Stimulated activated CD8-positive, alpha-beta memory T cell treated with anti-CD3 and anti-CD28 coated beads, Interleukin-15, amount 100 ng/mL, for 24 hours (primary cell): ENCODE measurements at regions not wholly inside any gene's neighbourhood (a gene's known extent, or its start where the extent isn't known, plus 50 kb on each side); places are given as distances from the start of the nearest gene placed in this dataset.
"Not testable (repeated sequence)": the region's sequence is repeated elsewhere in the genome, so short reads cannot be mapped to it uniquely, and the experiment has no call there.

Experiments
- DNase-seq: peaks from one replicate; pipeline ENCODE4 v3.0.0-alpha.2; 2020; ENCODE audit warnings: low read depth

DNA sequence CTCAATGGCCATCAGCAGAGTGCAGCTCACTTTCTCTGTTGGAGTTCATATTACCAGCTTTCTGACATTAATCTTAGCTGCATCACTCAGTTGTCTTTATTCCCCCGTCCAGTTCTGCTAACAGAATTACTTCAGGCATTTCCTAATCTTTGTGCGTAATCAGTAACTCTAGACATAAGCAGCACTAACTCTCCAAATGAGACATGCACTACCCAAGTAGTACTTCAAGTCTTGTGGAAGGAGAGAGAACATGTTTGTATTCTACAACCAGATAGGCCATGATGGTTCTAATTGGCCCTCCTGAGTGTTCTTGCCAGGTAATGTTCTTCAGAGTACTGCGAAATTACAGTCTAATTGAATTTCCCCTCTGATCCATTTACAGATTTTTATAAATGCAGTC lies 448.5 kb upstream of the RPS6KA3 start:
- no peak for DNase-seq

DNA sequence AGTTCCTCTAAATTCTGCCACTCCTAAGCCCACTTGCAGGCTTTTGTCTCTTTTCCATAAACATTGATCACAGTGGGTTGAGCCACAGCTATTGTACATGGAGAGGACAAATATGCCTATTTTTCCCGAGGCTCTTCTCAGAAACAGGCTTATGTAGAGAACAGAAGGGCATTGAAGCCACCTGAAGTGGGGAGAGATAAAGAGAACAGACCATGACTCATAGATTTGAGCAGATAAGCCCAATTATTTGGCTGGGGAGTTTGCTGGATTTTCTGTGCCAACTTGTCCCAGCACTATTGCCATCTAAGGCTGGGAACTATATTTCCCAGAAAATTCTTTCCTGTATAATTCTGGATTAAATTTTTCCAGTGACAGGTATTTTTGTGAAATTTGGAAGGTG lies 446.1 kb upstream of the RPS6KA3 start:
- DNase-seq = no peak

DNA sequence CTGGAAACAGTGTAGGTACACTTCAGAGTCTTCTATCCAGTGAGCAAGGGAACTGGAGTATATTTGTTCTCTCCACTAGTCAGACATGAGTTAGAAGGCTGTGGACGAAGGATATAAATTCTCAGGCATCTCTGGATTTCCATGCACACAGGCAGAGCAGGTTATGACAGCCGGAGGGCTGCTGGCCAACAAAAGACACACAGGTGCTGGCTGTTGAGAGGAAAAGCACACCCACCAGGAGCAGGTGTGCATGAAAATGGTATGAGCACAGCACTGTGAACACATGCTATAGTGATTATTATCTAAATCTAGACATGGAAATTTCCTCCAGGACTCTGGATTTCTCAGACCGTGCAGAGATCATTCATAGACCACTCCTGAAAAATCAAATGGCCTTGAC lies 444.7 kb upstream of the RPS6KA3 start:
- no peak for DNase-seq

DNA sequence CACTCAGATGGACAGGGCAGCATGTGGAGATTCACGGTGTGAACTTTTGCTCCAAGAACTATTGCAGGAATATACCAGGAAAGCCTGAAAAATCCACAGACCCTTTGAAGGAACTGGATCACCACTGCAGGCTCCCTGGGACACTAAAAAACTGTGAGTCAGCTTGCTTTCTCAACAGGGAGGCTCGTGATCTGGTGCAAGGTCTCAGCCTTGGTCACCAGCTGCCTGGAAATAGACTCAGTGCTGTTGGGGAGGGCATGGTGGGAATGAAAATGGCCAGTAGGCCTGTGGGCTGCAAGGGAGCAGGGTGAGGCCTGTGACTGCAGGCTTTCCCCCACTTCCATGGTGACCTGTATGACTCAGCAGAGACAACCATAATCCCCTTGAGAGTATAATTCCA lies 426.4 kb upstream of the RPS6KA3 start:
- no peak for DNase-seq

DNA sequence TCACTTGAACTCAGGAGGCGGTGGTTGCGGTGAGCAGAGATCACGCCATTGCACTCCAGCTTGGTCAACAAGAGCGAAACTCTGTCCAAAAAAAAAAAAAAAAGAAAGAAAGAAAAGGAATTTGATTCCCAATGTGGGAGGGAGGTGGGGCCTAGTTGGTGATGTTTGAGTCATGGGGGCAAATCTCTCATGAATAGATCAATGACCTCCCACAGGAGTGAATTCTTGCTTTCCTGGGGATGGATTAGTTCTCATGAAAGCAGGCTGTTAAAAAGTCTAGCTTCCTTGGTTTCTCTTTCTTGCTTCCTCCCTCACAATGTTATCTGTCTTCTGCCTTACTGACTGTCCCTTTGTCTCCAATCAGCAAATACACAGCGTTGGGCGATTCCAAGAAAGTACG lies 419.5 kb upstream of the RPS6KA3 start:
- DNase-seq = no peak

DNA sequence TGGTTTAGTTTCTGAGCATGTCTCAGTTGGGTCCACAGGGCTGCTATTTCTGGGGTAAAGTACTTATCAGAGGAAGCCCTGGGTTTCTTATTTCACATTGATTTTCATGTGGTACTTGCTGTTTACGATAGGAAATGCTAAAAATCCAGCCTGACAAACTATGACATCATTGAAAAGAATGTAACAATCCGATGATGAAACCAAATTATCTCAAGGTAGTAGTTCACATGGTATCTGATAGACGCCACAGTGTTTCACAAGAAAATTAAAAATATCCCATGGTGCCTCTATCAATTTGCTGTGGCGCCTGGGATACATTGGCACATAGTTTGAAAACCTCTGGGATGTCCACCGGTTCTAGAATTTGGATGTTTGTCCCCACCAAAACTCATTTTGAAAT lies 418.9 kb upstream of the RPS6KA3 start:
- DNase-seq = no peak

DNA sequence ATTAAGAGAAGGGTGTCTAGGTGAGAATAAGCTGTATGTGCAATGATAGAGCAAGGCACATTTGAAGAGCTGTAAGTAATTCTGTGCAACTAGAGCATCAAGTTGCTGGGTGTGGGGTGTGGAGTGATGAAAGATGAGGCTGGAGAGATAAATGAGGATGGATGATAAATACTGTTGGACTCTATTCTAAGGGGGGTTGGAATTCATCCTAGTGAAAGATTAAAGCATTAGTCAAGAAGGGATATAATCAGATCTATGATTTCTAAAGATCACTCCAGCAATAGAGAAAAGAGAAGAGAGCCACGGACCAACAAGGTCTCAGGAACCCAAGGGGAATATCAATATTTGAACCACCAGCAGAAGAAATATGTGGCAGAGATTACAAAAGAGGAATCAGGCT lies 415.0 kb upstream of the RPS6KA3 start:
- DNase-seq = no peak

DNA sequence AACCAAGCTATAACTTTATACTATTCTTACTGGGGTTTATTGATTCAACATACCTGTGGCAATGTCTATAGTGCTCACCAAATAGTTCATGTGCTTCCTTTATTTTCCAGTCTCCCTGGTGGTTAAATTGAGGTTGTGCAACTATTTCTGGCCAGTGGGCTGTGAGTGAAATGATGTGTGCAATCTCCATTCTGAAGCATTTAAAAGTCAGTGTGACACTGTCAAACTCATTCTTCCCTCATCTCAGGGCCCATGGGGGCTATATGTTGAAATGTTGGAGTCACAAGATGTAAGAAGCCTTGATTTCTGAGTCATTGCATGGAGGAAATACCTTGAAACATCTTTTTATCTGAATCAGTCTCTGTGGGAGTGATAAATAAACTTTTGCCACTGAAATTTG lies 414.3 kb upstream of the RPS6KA3 start:
- DNase-seq = no peak

DNA sequence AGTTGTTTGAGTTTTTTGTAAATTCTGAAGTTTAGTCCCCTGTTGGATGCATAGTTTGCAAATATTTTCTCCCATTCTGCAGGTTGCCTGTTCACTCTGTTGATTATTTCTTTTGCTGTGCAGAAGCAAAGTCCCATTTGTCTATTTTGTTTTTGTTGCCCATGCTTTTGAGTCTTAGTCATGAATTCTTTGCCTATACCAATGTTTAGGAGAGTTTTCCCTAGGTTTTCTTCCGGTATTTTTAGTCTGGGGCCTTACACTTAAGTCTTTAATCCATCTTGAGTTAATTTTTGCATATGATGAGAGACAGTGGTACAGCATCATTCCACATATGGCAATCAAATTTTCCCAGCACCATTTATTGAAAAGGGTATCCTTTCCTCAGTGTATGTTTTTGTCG lies 405.8 kb upstream of the RPS6KA3 start:
- no peak for DNase-seq

DNA sequence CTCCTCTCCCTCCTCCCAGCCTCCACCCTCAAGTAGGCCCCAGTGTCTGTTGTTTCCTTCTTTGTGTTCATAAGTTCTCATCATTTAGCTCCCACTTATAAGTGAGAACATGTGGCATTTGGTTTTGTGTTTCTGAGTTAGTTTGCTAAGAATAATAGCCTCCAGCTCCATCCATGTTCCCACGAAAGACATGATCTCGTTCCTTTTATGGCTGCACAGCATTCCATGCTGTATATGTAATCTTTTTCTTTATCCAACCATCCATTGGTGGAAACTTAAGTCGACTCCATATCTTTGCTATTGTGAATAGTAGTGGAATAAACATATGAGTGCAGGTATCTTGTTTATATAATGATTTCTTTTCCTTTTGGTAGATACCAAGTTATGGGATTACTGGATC lies 405.0 kb upstream of the RPS6KA3 start:
- not testable (repeated sequence) for DNase-seq

DNA sequence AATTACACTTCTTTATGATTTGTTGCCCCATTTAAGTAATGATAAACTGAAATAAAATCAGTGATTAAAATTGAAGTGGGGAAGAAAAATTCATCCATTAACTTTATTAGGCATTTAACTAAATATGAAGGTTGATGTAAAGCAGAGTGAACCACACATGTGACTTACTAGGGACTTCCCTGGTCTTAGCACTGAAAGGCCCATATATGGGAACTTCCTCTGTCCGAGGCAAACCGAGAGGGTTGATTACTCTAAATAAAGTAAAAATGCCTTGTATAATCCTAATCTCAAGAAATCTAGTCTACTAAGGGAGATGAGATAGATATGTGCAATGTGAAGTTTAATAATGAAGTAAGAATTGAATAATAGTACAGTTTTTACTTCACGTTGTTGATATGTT lies 403.9 kb upstream of the RPS6KA3 start:
- no peak for DNase-seq

DNA sequence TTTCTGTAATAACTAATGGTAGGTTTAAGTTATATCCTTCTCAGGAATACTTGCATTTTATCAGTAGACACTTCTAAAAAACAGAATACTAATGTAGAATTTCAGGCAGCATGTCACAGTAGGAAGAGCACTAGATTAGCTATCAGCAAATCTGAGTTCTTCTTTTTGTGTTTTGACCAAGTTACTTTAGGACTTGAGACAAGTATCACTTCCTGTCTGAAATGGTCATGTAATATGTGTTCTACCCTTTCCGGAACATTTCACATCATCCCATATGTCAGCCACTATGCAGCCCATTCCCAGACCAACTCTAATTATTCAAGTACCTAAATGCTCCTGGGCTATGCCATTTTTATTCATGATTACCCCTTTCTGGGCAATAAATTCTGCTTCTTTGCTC lies 401.8 kb upstream of the RPS6KA3 start:
- no peak for DNase-seq

DNA sequence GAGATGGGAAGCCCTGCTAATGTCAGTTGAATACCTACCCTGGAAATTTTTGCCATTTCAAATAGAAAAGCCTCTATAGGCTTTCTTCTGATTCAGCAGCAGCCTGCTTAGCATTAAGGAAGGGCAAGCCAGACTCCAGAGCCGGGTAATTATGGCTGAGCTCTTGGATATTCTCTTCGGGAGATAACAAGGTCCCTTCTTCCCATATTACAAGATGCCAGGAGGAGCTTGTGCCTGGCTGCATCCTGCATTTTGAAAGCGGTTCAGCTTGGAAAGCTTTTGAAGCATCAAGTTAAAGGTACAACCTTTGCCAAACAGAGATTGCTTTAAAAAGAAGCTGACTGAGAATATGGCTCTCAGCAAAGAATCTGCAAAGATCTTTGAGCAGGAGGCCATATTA lies 399.6 kb upstream of the RPS6KA3 start:
- no peak for DNase-seq

DNA sequence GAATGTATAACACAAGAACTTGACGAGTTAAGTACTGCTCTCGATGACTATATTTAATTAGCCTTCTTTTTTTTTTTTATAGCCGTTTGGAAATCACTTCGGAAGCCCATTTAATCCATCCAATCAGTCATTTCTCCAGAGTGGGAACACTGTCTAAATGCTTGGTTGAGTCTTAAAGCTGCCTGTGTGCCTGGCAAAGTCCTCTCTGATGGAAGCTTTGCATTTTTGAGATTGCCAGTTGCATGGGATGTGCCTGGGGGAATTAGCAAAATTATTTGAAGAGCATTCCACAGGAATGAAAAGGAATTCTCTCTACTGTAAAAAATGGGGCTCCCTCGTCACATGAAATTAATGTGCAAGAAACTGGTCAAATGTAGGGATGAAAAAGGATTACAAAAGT lies 398.8 kb upstream of the RPS6KA3 start:
- DNase-seq = no peak

DNA sequence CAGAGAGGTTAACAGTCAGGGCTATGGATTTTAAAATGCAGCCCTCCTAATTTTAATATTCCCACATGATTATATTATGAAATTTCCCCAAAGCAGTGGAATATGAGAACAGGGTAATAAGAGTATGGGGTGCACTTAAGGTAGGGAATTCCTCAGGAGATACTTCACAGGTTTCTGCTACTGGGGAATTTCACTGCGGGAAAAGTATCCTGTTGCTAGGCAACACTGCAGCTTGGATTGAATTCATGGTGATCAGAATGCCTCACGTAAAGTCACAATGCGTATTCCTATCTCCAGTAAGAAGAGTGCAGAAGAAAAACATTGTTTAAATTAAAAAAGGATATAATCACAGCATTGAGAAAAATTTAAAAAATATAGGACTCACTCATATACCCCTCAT lies 398.1 kb upstream of the RPS6KA3 start:
- DNase-seq = no peak

DNA sequence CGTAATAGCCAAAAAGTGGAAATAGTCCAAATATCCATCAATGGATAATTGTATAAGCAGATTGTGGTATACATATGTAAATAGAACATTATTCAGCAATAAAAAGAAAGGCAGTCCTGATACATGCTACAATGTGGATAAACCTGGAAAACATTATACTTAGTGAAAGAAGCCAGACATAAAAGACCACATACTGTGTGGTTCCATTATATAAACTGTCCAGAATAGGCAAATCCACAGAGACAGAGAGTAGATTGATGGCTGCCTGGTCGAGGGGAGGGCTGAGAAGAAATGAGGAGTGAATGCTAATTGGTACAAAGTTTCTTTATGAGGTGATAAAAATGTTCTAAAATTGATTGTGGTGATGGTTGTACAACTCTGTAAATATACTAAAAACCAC lies 397.4 kb upstream of the RPS6KA3 start:
- no peak for DNase-seq

DNA sequence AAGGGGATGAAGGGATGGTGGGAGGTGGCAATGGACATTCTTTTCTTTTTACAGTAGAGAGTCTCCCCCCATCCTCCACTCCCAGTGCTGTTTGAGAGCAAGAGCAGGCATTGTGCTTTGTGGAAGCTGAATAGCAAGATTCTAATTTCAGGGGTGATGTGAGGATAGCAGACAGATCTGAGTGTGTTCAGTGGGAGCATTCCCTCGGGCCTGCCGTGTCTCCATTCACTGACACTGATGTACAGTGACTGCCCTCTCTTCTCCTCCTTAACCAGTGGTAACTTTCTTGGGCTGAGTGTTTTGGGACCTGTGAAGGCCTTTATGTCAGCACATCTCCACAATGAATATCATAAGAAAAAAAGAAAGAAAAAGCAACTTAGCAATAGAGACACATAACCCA lies 396.6 kb upstream of the RPS6KA3 start:
- no peak for DNase-seq

DNA sequence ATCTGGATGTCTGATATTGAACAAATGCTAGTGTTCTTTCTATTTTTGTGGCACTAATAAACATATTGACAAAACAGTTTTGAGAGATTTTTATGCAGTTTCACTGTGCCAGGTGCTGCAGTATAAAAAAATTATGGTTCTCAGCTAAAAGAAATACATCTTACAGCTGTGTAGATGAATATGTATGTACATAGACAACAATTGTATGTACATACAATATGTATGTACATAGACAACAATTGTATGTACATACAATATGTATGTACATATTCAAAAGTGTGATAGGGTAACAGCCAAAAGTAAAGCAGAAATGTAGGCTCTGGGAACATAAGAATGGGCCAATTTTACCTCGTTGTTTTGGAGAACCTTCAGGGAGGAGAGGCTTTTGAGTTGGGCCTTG lies 390.0 kb upstream of the RPS6KA3 start:
- no peak for DNase-seq

DNA sequence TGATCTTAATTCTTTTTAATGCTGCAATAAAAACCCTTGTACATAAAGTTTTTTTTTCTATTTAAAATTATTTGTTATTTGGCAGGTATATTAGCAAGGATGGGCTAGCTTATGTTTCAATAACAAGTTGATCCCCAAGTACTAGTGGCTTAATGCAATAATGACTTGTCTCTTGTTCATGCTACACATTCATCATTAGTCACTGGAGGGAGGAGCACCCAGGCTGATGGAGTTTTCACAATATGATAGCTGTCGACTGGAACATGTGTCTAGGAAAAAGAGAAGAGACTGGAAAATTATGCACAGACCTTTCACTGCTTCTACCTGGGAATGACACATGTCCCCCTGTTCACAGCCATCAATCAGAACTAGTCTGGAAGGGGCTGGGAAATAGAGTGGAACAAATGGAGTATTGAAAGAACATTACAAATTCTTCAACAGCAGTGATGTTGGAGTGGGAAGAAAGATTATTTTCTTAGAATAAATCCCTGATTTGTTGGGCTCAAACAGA lies 387.9 kb upstream of the RPS6KA3 start:
- no peak for DNase-seq

DNA sequence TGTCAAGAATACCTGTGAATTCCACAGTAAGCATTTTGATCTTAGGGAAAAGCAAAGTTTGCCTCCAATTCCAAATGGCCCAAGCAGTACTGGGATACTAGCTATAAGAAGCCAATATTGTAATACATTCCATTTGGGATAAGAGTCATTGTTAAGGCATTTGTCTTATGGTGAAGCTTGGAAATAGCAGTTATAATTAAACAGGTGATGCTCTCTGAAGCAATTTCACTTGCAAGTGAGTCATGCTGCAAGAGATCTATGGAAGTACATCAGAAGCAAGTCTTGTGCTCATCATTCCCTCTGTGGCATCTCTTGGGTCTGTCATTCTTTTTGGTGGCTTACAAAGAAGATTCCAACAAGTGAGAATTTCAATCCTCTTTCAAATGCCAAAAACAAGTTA lies 386.4 kb upstream of the RPS6KA3 start:
- DNase-seq = no peak

DNA sequence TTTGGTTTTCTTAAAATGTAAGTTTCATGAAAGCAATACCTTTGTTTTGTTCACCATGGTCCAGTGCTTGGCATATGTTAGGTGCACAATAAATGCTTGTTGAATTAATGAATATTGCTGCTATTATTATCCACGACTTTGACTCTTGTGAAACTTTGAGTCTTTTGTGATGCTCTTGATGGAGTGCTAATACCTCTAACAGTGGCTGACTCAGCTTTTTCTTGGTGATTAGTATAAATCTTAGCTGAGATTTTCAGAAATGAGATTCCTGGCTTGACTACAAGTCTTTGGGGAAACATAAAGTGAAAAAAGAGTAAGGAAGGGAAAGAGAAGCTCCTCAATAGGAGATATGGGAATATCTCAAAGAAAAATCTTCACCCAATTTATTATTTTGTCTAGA lies 375.2 kb upstream of the RPS6KA3 start:
- no peak for DNase-seq

DNA sequence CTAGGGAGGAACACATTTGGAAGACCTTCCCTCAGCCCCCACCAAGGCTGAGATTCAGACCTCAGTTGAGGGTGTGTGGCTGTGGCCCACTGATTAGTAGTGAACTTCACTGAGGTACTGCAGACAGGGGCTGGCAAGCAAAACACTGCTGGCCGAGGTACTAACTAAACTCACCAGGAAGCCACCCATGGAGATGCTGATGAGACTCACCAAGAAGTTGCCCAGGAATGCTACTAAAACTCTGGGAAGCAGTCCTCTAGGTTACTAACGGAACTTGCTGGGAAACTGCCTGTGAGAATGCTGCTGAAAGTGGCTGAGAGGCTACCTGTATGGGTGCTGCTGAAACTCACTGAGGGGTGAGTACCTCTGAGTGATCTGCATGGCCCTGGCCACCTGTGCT lies 372.4 kb upstream of the RPS6KA3 start:
- DNase-seq = no peak

DNA sequence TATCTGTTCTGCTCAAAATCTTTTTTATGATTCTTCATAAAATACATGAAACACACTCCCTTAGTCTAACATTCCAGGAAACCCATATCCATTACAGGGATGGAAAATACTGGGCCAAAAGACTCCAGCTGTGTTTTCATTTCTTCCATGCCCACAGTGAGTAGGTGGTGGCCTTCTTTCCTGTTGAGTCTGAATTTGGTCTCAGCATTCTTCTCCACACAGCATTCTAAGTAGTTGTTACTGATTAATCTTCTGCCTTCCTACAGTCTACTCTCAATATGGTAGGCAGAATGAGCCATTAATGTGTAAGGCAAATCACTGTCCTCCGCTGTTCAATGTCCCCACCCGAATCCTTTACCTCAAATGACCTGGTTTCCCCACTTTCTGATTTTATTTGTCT lies 370.6 kb upstream of the RPS6KA3 start:
- no peak for DNase-seq

DNA sequence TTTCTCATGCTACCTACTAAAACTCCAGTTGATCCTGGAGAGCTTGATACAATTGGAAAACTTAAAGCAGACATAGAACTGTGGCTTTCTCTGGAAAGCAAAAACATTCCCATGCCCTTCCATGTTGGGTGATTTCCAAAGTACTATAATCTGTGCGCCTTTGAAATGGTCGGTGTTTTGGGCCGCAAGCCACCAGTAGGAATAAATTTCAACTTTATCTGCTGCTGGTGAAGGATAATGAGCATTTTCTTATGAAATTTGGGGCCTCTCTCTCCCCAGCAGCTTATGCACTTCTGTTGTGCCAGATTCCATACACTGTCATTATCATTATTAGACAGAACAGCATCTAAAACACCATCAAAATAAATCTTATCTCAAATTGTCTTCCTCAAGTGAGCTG lies 366.7 kb upstream of the RPS6KA3 start:
- DNase-seq = no peak

DNA sequence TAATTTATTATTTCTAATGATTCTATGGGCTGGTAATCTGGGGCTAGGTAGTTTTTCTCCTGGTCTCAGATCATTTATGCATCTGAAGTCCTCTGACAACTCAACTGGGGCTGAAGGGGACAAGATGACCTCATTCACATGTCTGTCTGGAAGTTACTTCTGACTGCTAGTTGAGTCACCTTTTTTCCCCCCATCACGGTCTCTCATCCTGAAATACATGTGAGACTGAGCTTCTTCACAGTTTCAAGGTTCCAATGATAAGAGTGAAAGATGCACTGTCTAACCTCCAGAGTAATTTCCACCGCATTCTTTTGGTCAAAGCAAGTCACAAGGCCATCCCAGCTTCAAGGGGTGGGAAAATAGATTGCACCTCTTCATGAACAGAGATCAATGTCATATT lies 356.7 kb upstream of the RPS6KA3 start:
- DNase-seq = no peak
